HEK293T (cell line): ENCODE measurements at regions not wholly inside any gene's neighbourhood (a gene's known extent, or its start where the extent isn't known, plus 50 kb on each side); places are given as distances from the start of the nearest gene placed in this dataset.

Experiments used
- CTCF ChIA-PET: fragments of 350-600 bp; formaldehyde crosslinking; extraction: SDS; loops from one replicate; lab custom pipeline; 2021; ENCODE audit warnings: antibody characterized with exemption, inconsistent platforms; lab: Yijun Ruan, JAX
- POLR2A ChIA-PET: fragments of 350-600 bp; formaldehyde crosslinking; extraction: SDS; loops from one replicate; lab custom pipeline; 2020; ENCODE audit warnings: antibody characterized with exemption, inconsistent platforms; lab: Yijun Ruan, JAX
- DNase-seq: peaks from one replicate; pipeline ENCODE4 v3.0.0; 2012; ENCODE audit warnings: mixed read lengths; ENCODE audit errors: extremely low spot score
- ARNT ChIP-seq: fragments of 450-650 bp; IDR thresholded peaks from 2 replicates; pipeline ENCODE4 v1.6.1; 2017; ENCODE audit warnings: mild to moderate bottlenecking
- BHLHE40 ChIP-seq: fragments of 450-650 bp; IDR thresholded peaks from 2 replicates; pipeline ENCODE4 v1.6.1; 2016; ENCODE audit warnings: mild to moderate bottlenecking, moderate library complexity, borderline replicate concordance
- CTBP1 ChIP-seq: fragments of 450-650 bp; IDR thresholded peaks from 2 replicates; pipeline ENCODE4 v1.6.1; 2016; ENCODE audit warnings: borderline replicate concordance
- ELF4 ChIP-seq: fragments of 450-650 bp; IDR thresholded peaks from 2 replicates; pipeline ENCODE4 v1.6.1; 2017; ENCODE audit warnings: antibody characterized with exemption
- FOXA1 ChIP-seq: fragments of 450-650 bp; IDR thresholded peaks from 2 replicates; pipeline ENCODE4 v1.6.1; 2016; ENCODE audit warnings: mild to moderate bottlenecking
- FOXK2 ChIP-seq: fragments of 450-650 bp; IDR thresholded peaks from 2 replicates; pipeline ENCODE4 v1.6.1; 2016; ENCODE audit warnings: mild to moderate bottlenecking
- FOXM1 ChIP-seq: fragments of 450-650 bp; IDR thresholded peaks from 2 replicates; pipeline ENCODE4 v1.6.1; 2017; ENCODE audit warnings: mild to moderate bottlenecking, borderline replicate concordance
- HDGF ChIP-seq: fragments of 450-650 bp; IDR thresholded peaks from 2 replicates; pipeline ENCODE4 v1.6.1; 2017; ENCODE audit warnings: antibody characterized with exemption, borderline replicate concordance
- L3MBTL2 ChIP-seq: fragments of 450-650 bp; conservative IDR thresholded peaks from 2 replicates; pipeline ENCODE4 v1.6.1; 2016; ENCODE audit warnings: mild to moderate bottlenecking
- LEF1 ChIP-seq: fragments of 450-650 bp; IDR thresholded peaks from 2 replicates; pipeline ENCODE4 v1.6.1; 2017; ENCODE audit warnings: mild to moderate bottlenecking, borderline replicate concordance
- NFRKB ChIP-seq: fragments of 450-650 bp; IDR thresholded peaks from 2 replicates; pipeline ENCODE4 v1.6.1; 2016; ENCODE audit warnings: mild to moderate bottlenecking, moderate library complexity
- SP1 ChIP-seq: fragments of 450-650 bp; IDR thresholded peaks from 2 replicates; pipeline ENCODE4 v1.6.1; 2017
- SUZ12 ChIP-seq: fragments of 450-650 bp; IDR thresholded peaks from 2 replicates; pipeline ENCODE4 v1.6.1; 2016; ENCODE audit warnings: mild to moderate bottlenecking
- TARDBP ChIP-seq: fragments of 450-650 bp; IDR thresholded peaks from 2 replicates; pipeline ENCODE4 v1.6.1; 2016
- ZNF384 ChIP-seq: fragments of 450-650 bp; IDR thresholded peaks from 2 replicates; pipeline ENCODE4 v1.6.1; 2016
- TF ChIP-seq, protein P1 (sequence below): fragments of 450-650 bp; IDR thresholded peaks from 2 replicates; pipeline ENCODE4 v1.6.1; 2016

DNA sequence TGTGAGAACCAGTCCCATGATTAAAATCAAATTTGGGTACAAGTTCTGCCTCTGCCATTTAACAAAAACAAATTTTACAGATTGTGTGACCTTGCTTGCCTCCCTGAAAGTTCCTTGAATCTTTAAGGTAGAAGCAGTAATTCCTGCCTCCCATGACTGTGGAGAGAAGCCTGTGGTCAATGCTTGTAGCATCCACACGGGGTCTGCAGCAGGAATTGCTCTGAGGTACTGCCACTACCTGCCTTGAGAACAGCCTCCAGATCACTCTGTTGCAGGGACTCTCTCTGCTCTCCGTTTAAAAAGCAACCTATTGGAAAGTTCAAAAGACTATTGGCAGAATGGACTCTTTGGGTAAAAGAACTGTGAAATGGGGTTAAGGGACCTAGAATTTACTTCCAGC is 75.9 kb downstream of the SST start:
- ChIA-PET POLR2A (no interaction called here), CTCF (no interaction called here)
- peak; percentile 5 for DNase-seq
- TF ChIP-seq, protein P1, sequence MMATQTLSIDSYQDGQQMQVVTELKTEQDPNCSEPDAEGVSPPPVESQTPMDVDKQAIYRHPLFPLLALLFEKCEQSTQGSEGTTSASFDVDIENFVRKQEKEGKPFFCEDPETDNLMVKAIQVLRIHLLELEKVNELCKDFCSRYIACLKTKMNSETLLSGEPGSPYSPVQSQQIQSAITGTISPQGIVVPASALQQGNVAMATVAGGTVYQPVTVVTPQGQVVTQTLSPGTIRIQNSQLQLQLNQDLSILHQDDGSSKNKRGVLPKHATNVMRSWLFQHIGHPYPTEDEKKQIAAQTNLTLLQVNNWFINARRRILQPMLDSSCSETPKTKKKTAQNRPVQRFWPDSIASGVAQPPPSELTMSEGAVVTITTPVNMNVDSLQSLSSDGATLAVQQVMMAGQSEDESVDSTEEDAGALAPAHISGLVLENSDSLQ = no peak
- TF ChIP-seq ZNF384 (no peak), SUZ12 (no peak), TARDBP (no peak)

- no peak for TF ChIP-seq SUZ12
- no peak for TF ChIP-seq ARNT
- no peak for TF ChIP-seq FOXK2
- TF ChIP-seq CTBP1 = no peak
- TF ChIP-seq ELF4 = no peak
- TF ChIP-seq SP1 = no peak
- no peak for TF ChIP-seq L3MBTL2
- TF ChIP-seq ZNF384 = no peak
- TF ChIP-seq, protein P1 = no peak
- TF ChIP-seq TARDBP = no peak
- no peak for TF ChIP-seq FOXA1
- no peak for TF ChIP-seq LEF1
- TF ChIP-seq FOXM1 = no peak
- no peak for TF ChIP-seq NFRKB
- TF ChIP-seq HDGF = no peak
- TF ChIP-seq BHLHE40 = no peak
- ChIA-PET POLR2A (no interaction called here), CTCF (no interaction called here)
- no peak for DNase-seq
These were observed 76.7 kb downstream of the SST start for GRCh38 chr3:187593451-187593850.

- POLR2A ChIA-PET = no interaction called here
- DNase-seq = no peak
These were observed 79.2 kb downstream of the SST start for GRCh38 chr3:187590861-187591576.

GRCh38 chr3:187587076-187587475 is 83.1 kb downstream of the SST start:
- no peak for DNase-seq
- POLR2A ChIA-PET = no interaction called here
- TF ChIP-seq ELF4 (no peak), FOXK2 (no peak), HDGF (no peak), ZNF384 (no peak)
- CTCF ChIA-PET = no interaction called here

More at GRCh38 chr3:187590861-187591576, 79.2 kb downstream of the SST start:
- CTCF ChIA-PET = no interaction called here
- TF ChIP-seq L3MBTL2 = no peak
- TF ChIP-seq HDGF = no peak
- no peak for TF ChIP-seq SUZ12
- no peak for TF ChIP-seq FOXK2
- no peak for TF ChIP-seq FOXM1
- no peak for TF ChIP-seq SP1
- TF ChIP-seq NFRKB = no peak
- TF ChIP-seq ARNT = no peak
- TF ChIP-seq, protein P1 = no peak
- TF ChIP-seq ELF4 = no peak
- no peak for TF ChIP-seq LEF1
- TF ChIP-seq CTBP1 = no peak

DNA sequence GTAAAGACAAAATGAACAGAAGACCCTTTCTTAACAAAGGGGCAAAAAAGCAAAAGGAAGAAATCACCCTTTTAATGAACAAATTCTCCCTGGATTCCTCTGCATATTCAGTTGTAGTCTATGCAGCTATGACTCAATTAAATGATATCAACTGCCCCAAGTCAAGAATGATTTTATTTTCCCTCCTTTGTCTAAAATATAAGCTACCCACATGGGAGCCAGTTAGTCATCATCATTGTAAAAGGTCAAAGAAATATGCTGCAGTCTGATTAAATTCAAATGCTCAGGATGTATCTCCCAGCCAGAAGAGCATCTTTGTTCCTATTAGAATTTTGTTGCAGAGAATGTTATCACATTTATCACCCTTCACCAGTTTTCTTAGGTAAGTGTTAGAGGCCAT is 84.0 kb downstream of the SST start:
- ChIA-PET POLR2A (no interaction called here), CTCF (no interaction called here)
- no peak for DNase-seq
- TF ChIP-seq SUZ12 (no peak), L3MBTL2 (no peak), LEF1 (no peak)
- TF ChIP-seq, protein P1 = no peak

- ChIA-PET CTCF (no interaction called here), POLR2A (no interaction called here)
- TF ChIP-seq FOXM1 (no peak), HDGF (no peak), L3MBTL2 (no peak), FOXK2 (no peak), ARNT (no peak), BHLHE40 (no peak), LEF1 (no peak), TARDBP (no peak), SUZ12 (no peak), ELF4 (no peak), FOXA1 (no peak), SP1 (no peak), ZNF384 (no peak), CTBP1 (no peak)
- TF ChIP-seq, protein P1 = no peak
- DNase-seq = no peak
These were observed 97.8 kb downstream of the SST start for GRCh38 chr3:187572441-187572840.
